Body of pancreas (tissue), 4 donors: ENCODE measurements at regions not wholly inside any gene's neighbourhood (a gene's known extent, or its start where the extent isn't known, plus 50 kb on each side); places are given as distances from the start of the nearest gene placed in this dataset.

Source experiments
- ATAC-seq: fragments of 150-250 bp; one replicate; pipeline ENCODE4 v1.9.1; 2016
- DNase-seq, 4 donors: peaks; one replicate each; pipeline ENCODE4 v3.0.0-alpha.2; 2019
- H3K27ac ChIP-seq, 4 donors: fragments of 200-600 bp; sonication (generic); 1 replicate in 3 of 4; 2 replicates in 1 of 4; pipeline versions ENCODE4 v1.5.1 to v1.6.1; 2016 to 2019; ENCODE audit warnings: mild to moderate bottlenecking in 1 of 4, mixed read lengths in 1 of 4, moderate library complexity in 1 of 4
- H3K27me3 ChIP-seq, 2 donors: fragments of 200-600 bp; sonication (generic); one replicate each; pipeline ENCODE4 v1.6.0; 2016; ENCODE audit warnings: mild to moderate bottlenecking in 1 of 2
- H3K36me3 ChIP-seq, 2 donors: fragments of 200-600 bp; sonication (generic); replicated peaks in 1 of 2; 2 replicates each; pipeline ENCODE4 v1.5.1; 2016; ENCODE audit warnings: low read depth in 2 of 2; ENCODE audit not compliant: insufficient read depth in 1 of 2
- H3K4me1 ChIP-seq: fragments of 200-600 bp; sonication (generic); one replicate; pipeline ENCODE4 v1.6.0; 2016
- H3K4me3 ChIP-seq, 2 donors: fragments of 200-600 bp; sonication (generic); 1 replicate in 1 of 2; 2 replicates in 1 of 2; pipeline ENCODE4 v1.5.1; 2016 to 2019
- H3K9me3 ChIP-seq, 3 donors: fragments of 200-600 bp; sonication (generic); 1 replicate in 2 of 3; 2 replicates in 1 of 3; pipeline ENCODE4 v1.5.1; 2016
- CTCF ChIP-seq, 7 experiments: fragments of 450-650 bp in 4 of 7; fragments of 200-600 bp in 3 of 7; sonication (generic) in 3 of 7; IDR thresholded peaks; one replicate each; pipeline ENCODE4 v1.5.1; 2016 to 2019; ENCODE audit warnings: antibody characterized with exemption in 7 of 7
- POLR2A ChIP-seq, 3 donors: fragments of 450-650 bp; IDR thresholded peaks; one replicate each; pipeline ENCODE4 v1.6.1; 2016; ENCODE audit warnings: antibody characterized with exemption in 3 of 3, mild to moderate bottlenecking in 2 of 3
- WGBS, 2 donors: methylation state at CpG; one replicate each; pipeline ENCODE4 v1.1.5; 2017; 5-methylcytosine and 5-hydroxymethylcytosine counted together
- intact Hi-C: fragments of 100-400 bp; cut with DNase I; formaldehyde crosslinking; loops from one replicate; pipeline ENCODE4 v1.15.1; 2023

GRCh38 chr4:89398146-89398545 lies 90.5 kb upstream of the GPRIN3 start:
- no peak for TF ChIP-seq POLR2A (IDR thresholded peaks at IDR 0.05)
- TF ChIP-seq CTCF (IDR thresholded peaks at IDR 0.05) = no peak
- intact Hi-C loops = no loop called here
- ATAC-seq = no peak
- no peak for DNase-seq
- H3K9me3 ChIP-seq = no peaks in the 10 kb centered on the region
- no peak overlapping the region for H3K4me3 ChIP-seq
- H3K27ac ChIP-seq = no peak overlapping the region
- no peaks in the 10 kb centered on the region for H3K36me3 ChIP-seq
- H3K27me3 ChIP-seq = no peaks in the 10 kb centered on the region
- peaks cover 3% of the 10 kb centered on the region for H3K4me1 ChIP-seq
- 81 to 86% methylated on average over 4 of the region's 4 CpGs for WGBS, 2 donors

- no peak for TF ChIP-seq POLR2A (IDR thresholded peaks at IDR 0.05)
- TF ChIP-seq CTCF (IDR thresholded peaks at IDR 0.05) = no peak
- Histone ChIP-seq H3K27ac (no peak overlapping the region), H3K4me1 (peaks cover 3% of the 10 kb centered on the region), H3K27me3 (no peaks in the 10 kb centered on the region), H3K36me3 (no peaks in the 10 kb centered on the region), H3K4me3 (no peak overlapping the region), H3K9me3 (no peaks in the 10 kb centered on the region)
- intact Hi-C loops = no loop called here
- WGBS, 2 donors = 53 to 71% methylated on average over 1 of the region's 1 CpG
- ATAC-seq (no peak), DNase-seq (no peak)
Observed at GRCh38 chr4:89397441-89397840, 89.8 kb upstream of the GPRIN3 start.

- TF ChIP-seq CTCF (IDR thresholded peaks at IDR 0.05) (no peak), POLR2A (IDR thresholded peaks at IDR 0.05) (no peak)
- Histone ChIP-seq H3K9me3 (no peaks in the 10 kb centered on the region), H3K4me1 (peaks cover 8% of the 10 kb centered on the region), H3K27ac (peak overlapping the region in 1 of 4 donors; percentile 10), H3K4me3 (no peak overlapping the region), H3K27me3 (no peaks in the 10 kb centered on the region), H3K36me3 (no peaks in the 10 kb centered on the region)
- 60 to 62% methylated on average over 2 of the region's 2 CpGs for WGBS, 2 donors
- peak; percentile 38 for ATAC-seq
- intact Hi-C loops = no loop called here
- DNase-seq = no peak
Observed at GRCh38 chr4:89382439-89382838, 74.8 kb upstream of the GPRIN3 start.

GRCh38 chr4:89380980-89381379 lies 73.4 kb upstream of the GPRIN3 start:
- intact Hi-C loops = no loop called here
- Histone ChIP-seq H3K4me3 (no peak overlapping the region), H3K27ac (no peak overlapping the region), H3K4me1 (peaks cover 8% of the 10 kb centered on the region), H3K36me3 (no peaks in the 10 kb centered on the region), H3K27me3 (no peaks in the 10 kb centered on the region), H3K9me3 (no peaks in the 10 kb centered on the region)
- ATAC-seq (no peak), DNase-seq (no peak)
- WGBS, 2 donors = 83 to 100% methylated on average over 1 of the region's 1 CpG
- TF ChIP-seq CTCF (IDR thresholded peaks at IDR 0.05) (no peak), POLR2A (IDR thresholded peaks at IDR 0.05) (no peak)

GRCh38 chr4:89379511-89380044 lies 72.0 kb upstream of the GPRIN3 start:
- WGBS, 2 donors = 74 to 89% methylated on average over 1 of the region's 1 CpG
- H3K4me3 ChIP-seq = no peak overlapping the region
- DNase-seq = no peak
- H3K27ac ChIP-seq = no peak overlapping the region
- H3K27me3 ChIP-seq = no peaks in the 10 kb centered on the region
- H3K9me3 ChIP-seq = no peaks in the 10 kb centered on the region
- no peaks in the 10 kb centered on the region for H3K36me3 ChIP-seq
- no peak for ATAC-seq
- TF ChIP-seq CTCF (IDR thresholded peaks at IDR 0.05) (no peak), POLR2A (IDR thresholded peaks at IDR 0.05) (no peak)
- intact Hi-C loops = no loop called here
- H3K4me1 ChIP-seq = peaks cover 8% of the 10 kb centered on the region
